ENCODE measurements at regions not wholly inside any gene's neighbourhood (a gene's known extent, or its start where the extent isn't known, plus 50 kb on each side); places are given as distances from the start of the nearest gene placed in this dataset.

GRCh38 chr2:151083856-151084795 is 177.5 kb downstream of the RBM43 start:
- no peak for TF ChIP-seq GATA2 (IDR thresholded peaks at IDR 0.05; ENCODE audit: low read depth, low read length)
- TF ChIP-seq GATA3 (IDR thresholded peaks at IDR 0.05; ENCODE audit: low read depth, low read length), result no peak

- TF ChIP-seq GATA3 (IDR thresholded peaks at IDR 0.05; ENCODE audit: low read depth, low read length) (no peak), GATA2 (IDR thresholded peaks at IDR 0.05; ENCODE audit: low read depth, low read length) (no peak)
Observed at GRCh38 chr2:151078889-151079288, 182.8 kb downstream of the RBM43 start.

DNA sequence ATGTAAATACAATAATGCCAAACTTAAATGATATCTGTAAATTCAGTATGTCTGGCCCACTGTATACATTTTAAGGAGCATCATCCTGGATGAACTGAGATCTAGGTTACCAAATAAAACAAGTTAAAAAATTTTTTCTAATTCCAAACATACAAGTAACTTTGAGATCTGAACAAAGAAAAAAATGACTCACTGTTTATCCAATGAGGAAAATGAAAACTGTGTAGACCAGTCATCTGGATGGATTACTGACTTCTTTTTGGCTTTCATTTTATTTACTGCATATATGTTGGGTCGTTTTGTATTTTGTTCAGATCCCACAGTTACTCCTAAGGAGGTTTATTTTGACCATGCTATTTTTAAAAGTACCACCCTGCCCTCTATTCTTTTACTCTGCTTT is 189.8 kb downstream of the RBM43 start:
- TF ChIP-seq GATA3 (IDR thresholded peaks at IDR 0.05; ENCODE audit: low read depth, low read length) (no peak), GATA2 (IDR thresholded peaks at IDR 0.05; ENCODE audit: low read depth, low read length) (no peak)

GRCh38 chr2:151071382-151071781 is 190.3 kb downstream of the RBM43 start:
- TF ChIP-seq GATA3 (IDR thresholded peaks at IDR 0.05; ENCODE audit: low read depth, low read length), result no peak
- TF ChIP-seq GATA2 (IDR thresholded peaks at IDR 0.05; ENCODE audit: low read depth, low read length), result no peak

DNA sequence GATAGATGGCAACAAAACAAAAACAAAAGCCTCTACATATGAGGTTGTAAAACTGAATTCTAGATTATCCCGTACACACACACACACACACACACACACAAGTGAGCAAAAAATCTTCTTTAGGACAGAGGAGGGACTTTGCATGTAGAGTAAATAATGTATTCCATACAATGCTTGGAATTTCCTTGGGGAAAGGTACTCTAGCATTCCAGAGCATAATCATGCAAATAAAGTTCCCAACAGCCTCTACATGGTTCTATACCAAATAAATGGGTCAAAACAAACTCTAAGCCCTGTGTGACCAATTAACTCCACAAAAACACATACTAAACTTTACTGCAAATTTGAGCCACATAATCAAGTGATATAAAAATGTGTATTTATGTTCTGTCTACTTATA is 191.4 kb downstream of the RBM43 start:
- TF ChIP-seq GATA2 (IDR thresholded peaks at IDR 0.05; ENCODE audit: low read depth, low read length), result no peak
- TF ChIP-seq GATA3 (IDR thresholded peaks at IDR 0.05; ENCODE audit: low read depth, low read length), result no peak

- TF ChIP-seq GATA3 (IDR thresholded peaks at IDR 0.05; ENCODE audit: low read depth, low read length) (no peak), GATA2 (IDR thresholded peaks at IDR 0.05; ENCODE audit: low read depth, low read length) (no peak)
Observed at GRCh38 chr2:151067658-151068369, 193.8 kb downstream of the RBM43 start.

DNA sequence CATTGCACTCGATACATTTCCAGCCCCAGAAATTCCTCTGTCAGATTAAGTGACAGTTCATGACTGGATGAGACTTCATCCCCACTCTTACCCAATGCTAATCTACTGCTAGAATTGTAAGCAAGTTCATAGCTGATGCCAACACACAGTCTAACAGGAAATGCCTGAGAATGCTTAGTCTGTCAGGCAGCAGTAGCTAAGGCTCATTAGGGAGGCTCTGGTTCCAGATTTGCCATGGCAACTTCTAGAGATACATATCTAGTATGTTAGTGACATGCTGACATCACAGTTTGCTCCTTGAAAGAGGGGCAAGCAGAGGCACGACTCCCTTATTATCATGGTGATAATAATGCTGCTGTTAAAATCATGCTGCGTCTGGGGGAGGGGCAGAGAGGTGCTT is 198.4 kb downstream of the RBM43 start:
- TF ChIP-seq GATA2 (IDR thresholded peaks at IDR 0.05; ENCODE audit: low read depth, low read length) (peak; percentile 92), GATA3 (IDR thresholded peaks at IDR 0.05; ENCODE audit: low read depth, low read length) (peak; percentile 88)

DNA sequence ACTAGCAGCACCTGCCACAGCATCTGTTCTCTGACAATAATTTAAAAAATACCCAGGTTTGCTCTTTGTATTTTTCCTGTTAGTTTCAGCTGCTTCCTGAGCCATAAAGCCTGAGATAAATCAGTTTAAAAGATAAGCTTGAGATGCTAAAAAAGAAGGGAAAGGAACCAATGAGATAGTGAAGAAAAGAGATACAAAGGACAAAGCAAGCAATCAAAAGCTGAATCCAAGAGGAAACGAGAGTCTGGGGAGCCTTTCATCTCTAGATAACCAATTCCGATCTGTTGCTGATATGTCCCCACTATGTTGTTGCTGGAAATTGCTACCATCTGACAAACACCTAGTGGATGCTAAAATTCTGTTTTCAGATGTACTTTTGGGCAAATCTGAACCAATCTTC is 201.4 kb downstream of the RBM43 start:
- TF ChIP-seq GATA3 (IDR thresholded peaks at IDR 0.05; ENCODE audit: low read depth, low read length) (peak; percentile 40; the same call in 1 of the 2 replicates), GATA2 (IDR thresholded peaks at IDR 0.05; ENCODE audit: low read depth, low read length) (peak; percentile 63; the same call in 1 of the 2 replicates)

- TF ChIP-seq GATA3 (IDR thresholded peaks at IDR 0.05; ENCODE audit: low read depth, low read length), result no peak
- TF ChIP-seq GATA2 (IDR thresholded peaks at IDR 0.05; ENCODE audit: low read depth, low read length), result no peak
Observed at GRCh38 chr2:151056870-151057269, 204.8 kb downstream of the RBM43 start.

- TF ChIP-seq GATA3 (IDR thresholded peaks at IDR 0.05; ENCODE audit: low read depth, low read length) (no peak), GATA2 (IDR thresholded peaks at IDR 0.05; ENCODE audit: low read depth, low read length) (no peak)
Observed at GRCh38 chr2:151053661-151053990, 208.0 kb downstream of the RBM43 start.

GRCh38 chr2:151052850-151053660 is 208.6 kb downstream of the RBM43 start:
- no peak for TF ChIP-seq GATA2 (IDR thresholded peaks at IDR 0.05; ENCODE audit: low read depth, low read length)
- TF ChIP-seq GATA3 (IDR thresholded peaks at IDR 0.05; ENCODE audit: low read depth, low read length), result no peak

- TF ChIP-seq GATA3 (IDR thresholded peaks at IDR 0.05; ENCODE audit: low read depth, low read length), result no peak
- TF ChIP-seq GATA2 (IDR thresholded peaks at IDR 0.05; ENCODE audit: low read depth, low read length), result no peak
Observed at GRCh38 chr2:151051574-151052220, 210.0 kb downstream of the RBM43 start.

DNA sequence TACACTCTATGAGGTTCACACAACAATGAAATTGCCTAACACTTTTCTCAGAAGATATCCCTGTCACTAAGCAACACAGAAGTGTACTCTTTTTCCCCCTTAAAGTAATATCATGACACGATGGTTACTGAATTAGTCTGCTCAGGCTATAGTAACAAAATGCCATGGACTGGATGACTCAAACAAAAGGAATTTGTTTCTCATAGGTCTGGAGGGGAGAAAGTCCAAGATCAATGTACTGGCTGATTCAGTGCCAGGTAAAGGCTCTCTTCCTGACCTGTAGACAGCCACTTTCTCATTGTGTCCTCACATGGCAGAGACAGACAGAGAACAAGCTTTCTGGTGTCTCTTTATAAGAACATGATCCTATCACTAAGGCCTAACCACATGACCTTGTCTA is 211.9 kb downstream of the RBM43 start:
- TF ChIP-seq GATA2 (IDR thresholded peaks at IDR 0.05; ENCODE audit: low read depth, low read length) (no peak), GATA3 (IDR thresholded peaks at IDR 0.05; ENCODE audit: low read depth, low read length) (no peak)

Data from SH-SY5Y (cell line).